GM06990 (cell line): ENCODE measurements at regions not wholly inside any gene's neighbourhood (a gene's known extent, or its start where the extent isn't known, plus 50 kb on each side); places are given as distances from the start of the nearest gene placed in this dataset.

Experiments used
- DNase-seq: peaks from one replicate; pipeline ENCODE4 v3.0.0-alpha.2; 2011; ENCODE audit not compliant: insufficient read length; ENCODE audit errors: extremely low read depth
- H3K27me3 ChIP-seq: replicated peaks from 2 replicates; pipeline ENCODE4 v1.6.0; 2011; ENCODE audit warnings: low read length; ENCODE audit not compliant: control insufficient read depth, insufficient read depth
- H3K36me3 ChIP-seq: 2 replicates; pipeline ENCODE4 v1.5.1; 2011; ENCODE audit warnings: low read length; ENCODE audit not compliant: control insufficient read depth, insufficient read depth
- H3K4me3 ChIP-seq: replicated peaks from 2 replicates; pipeline ENCODE4 v1.5.1; 2011; ENCODE audit warnings: low read depth, mild to moderate bottlenecking, control low read depth, low read length
- CTCF ChIP-seq: IDR thresholded peaks from 2 replicates; pipeline ENCODE4 v1.5.1; 2011; ENCODE audit warnings: low read length, control low read depth, mild to moderate bottlenecking, inconsistent platforms; ENCODE audit not compliant: insufficient read depth, poor library complexity, severe bottlenecking

- H3K36me3 ChIP-seq, result peaks cover 10% of the 10 kb centered on the region
- TF ChIP-seq CTCF, result no peak
- DNase-seq, result no peak
- no peak overlapping the region for H3K4me3 ChIP-seq
- no peaks in the 10 kb centered on the region for H3K27me3 ChIP-seq
These were observed 205.6 kb upstream of the RGS6 start for GRCh38 chr14:71726580-71727021.

GRCh38 chr14:71728386-71728785 lies 203.8 kb upstream of the RGS6 start:
- DNase-seq, result no peak
- no peak for TF ChIP-seq CTCF
- H3K4me3 ChIP-seq, result no peak overlapping the region
- no peaks in the 10 kb centered on the region for H3K27me3 ChIP-seq
- H3K36me3 ChIP-seq, result peaks cover 10% of the 10 kb centered on the region

- TF ChIP-seq CTCF, result no peak
- no peak overlapping the region for H3K4me3 ChIP-seq
- no peak for DNase-seq
- no peaks in the 10 kb centered on the region for H3K27me3 ChIP-seq
- peaks cover 16% of the 10 kb centered on the region for H3K36me3 ChIP-seq
These were observed 202.6 kb upstream of the RGS6 start for GRCh38 chr14:71729596-71729995.

- no peak for DNase-seq
- Histone ChIP-seq H3K27me3 (no peaks in the 10 kb centered on the region), H3K36me3 (peaks cover 15% of the 10 kb centered on the region), H3K4me3 (no peak overlapping the region)
- TF ChIP-seq CTCF, result no peak
These were observed 201.8 kb upstream of the RGS6 start for GRCh38 chr14:71730471-71730870.

- no peak overlapping the region for H3K4me3 ChIP-seq
- no peak for TF ChIP-seq CTCF
- H3K36me3 ChIP-seq, result peaks cover 16% of the 10 kb centered on the region
- no peaks in the 10 kb centered on the region for H3K27me3 ChIP-seq
- no peak for DNase-seq
These were observed 201.1 kb upstream of the RGS6 start for GRCh38 chr14:71731096-71731495.

GRCh38 chr14:71733210-71733883 lies 198.9 kb upstream of the RGS6 start:
- Histone ChIP-seq H3K4me3 (no peak overlapping the region), H3K36me3 (peaks cover 20% of the 10 kb centered on the region), H3K27me3 (no peaks in the 10 kb centered on the region)
- no peak for TF ChIP-seq CTCF
- no peak for DNase-seq
